MM.1S (cell line): ENCODE measurements at regions not wholly inside any gene's neighbourhood (a gene's known extent, or its start where the extent isn't known, plus 50 kb on each side); places are given as distances from the start of the nearest gene placed in this dataset.

Experiments used
- DNase-seq: peaks from one replicate; pipeline ENCODE4 v3.0.0-alpha.2; 2015
- H2AFZ ChIP-seq: fragments of 300-600 bp; sonication (generic); 2 replicates; pipeline ENCODE4 v1.6.0; 2016; ENCODE audit warnings: antibody characterized with exemption, low read length
- H3F3A ChIP-seq: fragments of 300-600 bp; sonication (generic); 2 replicates; pipeline ENCODE4 v1.6.1; 2016; ENCODE audit warnings: mild to moderate bottlenecking, antibody characterized with exemption, low read length, moderate library complexity, mixed read lengths; ENCODE audit not compliant: insufficient read depth
- H3K27ac ChIP-seq: fragments of 300-600 bp; sonication (generic); 2 replicates; pipeline ENCODE4 v1.5.1; 2016; ENCODE audit warnings: mild to moderate bottlenecking, low read length
- H3K27me3 ChIP-seq: fragments of 300-600 bp; sonication (generic); replicated peaks from 2 replicates; pipeline ENCODE4 v1.6.0; 2016; ENCODE audit warnings: low read length; ENCODE audit not compliant: insufficient read depth
- H3K36me3 ChIP-seq: fragments of 300-600 bp; sonication (generic); replicated peaks from 2 replicates; pipeline ENCODE4 v1.6.1; 2016; ENCODE audit warnings: mild to moderate bottlenecking, low read length, mixed read lengths; ENCODE audit not compliant: insufficient read depth
- H3K4me1 ChIP-seq: fragments of 300-600 bp; sonication (generic); 2 replicates; pipeline ENCODE4 v1.6.1; 2016; ENCODE audit warnings: low read length, mixed read lengths
- H3K4me2 ChIP-seq: fragments of 300-600 bp; sonication (generic); 2 replicates; pipeline ENCODE4 v1.6.0; 2016; ENCODE audit warnings: low read depth, low read length
- H3K4me3 ChIP-seq: fragments of 300-600 bp; sonication (generic); 2 replicates; pipeline ENCODE4 v1.5.1; 2016; ENCODE audit warnings: low read length, mixed read lengths
- H3K79me2 ChIP-seq: fragments of 300-600 bp; sonication (generic); 2 replicates; pipeline ENCODE4 v1.6.1; 2016; ENCODE audit warnings: mixed run types, low read length, mixed read lengths
- H3K9ac ChIP-seq: fragments of 300-600 bp; sonication (generic); 2 replicates; pipeline ENCODE4 v1.6.1; 2016; ENCODE audit warnings: low read length, mixed read lengths
- H3K9me2 ChIP-seq: fragments of 300-600 bp; sonication (generic); replicated peaks from 2 replicates; pipeline ENCODE4 v1.6.1; 2016; ENCODE audit warnings: mild to moderate bottlenecking, low read length, mixed read lengths; ENCODE audit not compliant: insufficient read depth
- H3K9me3 ChIP-seq: fragments of 300-600 bp; sonication (generic); replicated peaks from 2 replicates; pipeline ENCODE4 v1.6.1; 2016; ENCODE audit warnings: mild to moderate bottlenecking, low read length, mixed read lengths; ENCODE audit not compliant: insufficient read depth
- H4K20me1 ChIP-seq: fragments of 300-600 bp; sonication (generic); 2 replicates; pipeline ENCODE4 v1.6.1; 2016; ENCODE audit warnings: mild to moderate bottlenecking, low read length, moderate library complexity, mixed read lengths; ENCODE audit not compliant: insufficient read depth
- CTCF ChIP-seq: fragments of 300-600 bp; sonication (generic); IDR thresholded peaks from 2 replicates; pipeline ENCODE4 v1.5.1; 2016; ENCODE audit warnings: antibody characterized with exemption, low read length, mixed read lengths
- EZH2 ChIP-seq: fragments of 300-600 bp; sonication (generic); optimal IDR thresholded peaks from 2 replicates; pipeline ENCODE3; 2017; ENCODE audit warnings: low read depth, mild to moderate bottlenecking, antibody characterized with exemption, low read length, mixed read lengths
- EZH2phosphoT487 ChIP-seq: fragments of 300-600 bp; sonication (generic); IDR thresholded peaks from 2 replicates; pipeline ENCODE4 v1.6.1; 2018; ENCODE audit warnings: antibody characterized with exemption, low read length

DNA sequence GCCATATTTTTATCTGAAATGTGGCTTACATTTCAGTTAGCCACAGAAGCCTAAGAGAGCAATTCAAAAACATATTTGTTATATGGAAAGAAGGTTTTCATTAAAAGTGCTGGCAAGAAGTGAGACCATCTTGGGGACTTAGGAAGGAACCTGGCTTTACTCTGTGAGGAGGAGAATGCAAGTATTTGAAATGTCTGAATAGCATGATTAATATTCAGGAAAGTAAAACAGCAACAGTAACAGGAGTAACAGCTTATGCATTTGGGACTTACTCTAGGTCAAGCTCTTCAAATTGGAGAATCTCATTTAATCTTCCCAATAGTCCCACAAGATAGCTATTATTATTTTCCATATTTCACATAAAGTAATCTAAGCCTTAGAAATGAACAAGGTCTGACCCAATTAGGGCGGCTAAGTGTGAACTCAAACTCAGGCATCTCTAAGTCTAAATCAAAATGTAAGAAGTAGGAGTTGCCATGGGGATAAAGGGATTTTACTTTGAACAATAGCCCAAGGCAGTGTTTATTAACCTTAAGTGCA, 816.5 kb downstream of the BCKDHB start:
- H3K36me3 ChIP-seq = no peaks in the 10 kb centered on the region
- H3K27ac ChIP-seq = no peak overlapping the region
- H3K4me3 ChIP-seq = no peak overlapping the region
- H3K9me3 ChIP-seq = no peaks in the 10 kb centered on the region
- H4K20me1 ChIP-seq = no peaks in the 10 kb centered on the region
- H3K9me2 ChIP-seq = no peaks in the 10 kb centered on the region
- no peak for DNase-seq
- TF ChIP-seq EZH2phosphoT487 (no peak), EZH2 (no peak), CTCF (no peak)
- no peaks in the 10 kb centered on the region for H3K27me3 ChIP-seq
- H2AFZ ChIP-seq = no peak overlapping the region
- H3F3A ChIP-seq = no peaks in the 10 kb centered on the region
- no peaks in the 10 kb centered on the region for H3K79me2 ChIP-seq
- no peak overlapping the region for H3K9ac ChIP-seq
- H3K4me1 ChIP-seq = no peaks in the 10 kb centered on the region
- no peak overlapping the region for H3K4me2 ChIP-seq

DNA sequence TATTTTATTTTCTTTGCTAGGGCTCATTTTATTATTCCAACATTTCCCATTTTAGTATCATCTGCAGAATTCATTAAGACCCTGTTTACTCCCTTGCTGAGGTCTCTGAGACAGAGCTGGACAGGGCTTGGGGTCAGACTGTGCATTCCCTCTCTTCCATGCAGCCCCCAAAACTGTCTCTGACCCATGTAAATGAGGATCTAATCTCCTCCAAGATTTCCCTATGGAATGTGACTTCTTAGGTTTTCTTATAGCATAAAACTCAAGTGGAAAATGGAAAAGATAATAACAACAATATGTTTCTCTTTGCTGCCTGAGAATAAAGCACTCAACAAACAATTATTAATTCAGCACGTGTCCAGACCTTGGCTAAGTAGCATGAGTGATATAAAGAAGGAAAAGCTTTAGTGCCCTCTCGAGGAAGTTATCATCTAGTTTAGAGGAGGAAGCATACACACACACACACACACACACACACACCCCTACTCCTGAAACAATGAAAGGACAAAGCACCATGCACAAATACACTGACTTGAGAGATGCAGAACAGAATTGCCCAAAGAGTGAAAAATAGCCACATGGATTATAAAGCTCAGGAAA, 815.5 kb downstream of the BCKDHB start:
- Histone ChIP-seq H3K9me3 (no peaks in the 10 kb centered on the region), H3K4me3 (no peak overlapping the region), H2AFZ (no peak overlapping the region), H3K36me3 (no peaks in the 10 kb centered on the region), H4K20me1 (no peaks in the 10 kb centered on the region), H3K9me2 (no peaks in the 10 kb centered on the region), H3K27ac (no peak overlapping the region), H3K4me2 (no peak overlapping the region), H3K9ac (no peak overlapping the region), H3F3A (no peaks in the 10 kb centered on the region), H3K27me3 (no peaks in the 10 kb centered on the region), H3K79me2 (no peaks in the 10 kb centered on the region), H3K4me1 (no peaks in the 10 kb centered on the region)
- TF ChIP-seq EZH2 = no peak
- peak; percentile 6; the same call in 1 of the 2 replicates for TF ChIP-seq CTCF
- TF ChIP-seq EZH2phosphoT487 = no peak
- peak; percentile 15 for DNase-seq

DNA sequence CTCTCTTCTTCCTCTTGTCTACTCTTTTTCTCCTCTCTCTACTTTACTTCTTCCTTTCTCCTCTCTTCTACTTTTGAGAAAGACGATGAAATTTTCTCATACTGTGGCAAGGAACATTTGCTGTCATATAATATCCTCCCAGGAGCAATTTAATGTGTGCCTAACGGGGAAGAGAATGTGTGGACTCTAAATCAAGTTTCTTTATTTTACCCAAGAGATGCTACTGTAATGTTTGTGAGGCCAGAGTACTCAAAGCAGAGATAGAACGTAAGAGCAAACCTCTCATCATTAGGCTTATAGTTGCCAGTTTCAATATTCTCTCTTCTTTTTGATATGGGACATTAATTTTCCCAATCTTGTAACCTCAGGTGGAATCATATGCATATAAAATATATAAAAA, 801.4 kb downstream of the BCKDHB start:
- Histone ChIP-seq H3K9me3 (no peaks in the 10 kb centered on the region), H3K27ac (no peak overlapping the region), H3F3A (no peaks in the 10 kb centered on the region), H3K9me2 (no peaks in the 10 kb centered on the region), H3K9ac (no peak overlapping the region), H2AFZ (no peak overlapping the region), H4K20me1 (no peaks in the 10 kb centered on the region), H3K27me3 (no peaks in the 10 kb centered on the region), H3K4me2 (no peak overlapping the region), H3K4me1 (no peaks in the 10 kb centered on the region), H3K36me3 (no peaks in the 10 kb centered on the region), H3K4me3 (no peak overlapping the region), H3K79me2 (no peaks in the 10 kb centered on the region)
- no peak for DNase-seq
- TF ChIP-seq EZH2 (no peak), CTCF (no peak), EZH2phosphoT487 (no peak)
